Gastroesophageal sphincter (tissue), 4 donors: ENCODE measurements at regions not wholly inside any gene's neighbourhood (a gene's known extent, or its start where the extent isn't known, plus 50 kb on each side); places are given as distances from the start of the nearest gene placed in this dataset.

Experiments used
- ATAC-seq: fragments of 150-250 bp; one replicate; pipeline ENCODE4 v1.9.1; 2016; ENCODE audit warnings: mild to moderate bottlenecking, moderate library complexity
- H3K27ac ChIP-seq, 4 donors: fragments of 200-600 bp; sonication (generic) in 3 of 4; 1 replicate in 3 of 4; 2 replicates in 1 of 4; pipeline ENCODE4 v1.5.1; 2016 to 2019
- H3K27me3 ChIP-seq: fragments of 200-600 bp; sonication (generic); one replicate; pipeline ENCODE4 v1.5.1; 2019
- H3K36me3 ChIP-seq, 2 donors: fragments of 200-600 bp; sonication (generic); one replicate each; pipeline ENCODE4 v1.5.1; 2019; ENCODE audit warnings: control low read depth in 1 of 2
- H3K4me1 ChIP-seq, 3 donors: fragments of 200-600 bp; sonication (generic); 1 replicate in 2 of 3; 2 replicates in 1 of 3; pipeline ENCODE4 v1.5.1; 2016 to 2019; ENCODE audit warnings: control low read depth in 2 of 3
- H3K4me3 ChIP-seq, 2 donors: fragments of 200-600 bp; sonication (generic); one replicate each; pipeline ENCODE4 v1.5.1; 2019; ENCODE audit warnings: mild to moderate bottlenecking in 1 of 2, moderate library complexity in 1 of 2
- H3K9me3 ChIP-seq, 3 donors: fragments of 200-600 bp; sonication (generic); one replicate each; pipeline ENCODE4 v1.5.1; 2017 to 2019; ENCODE audit warnings: control low read depth in 2 of 3
- EP300 ChIP-seq: sonication (generic); formaldehyde crosslinking; IDR thresholded peaks from one replicate; pipeline ENCODE4 v1.6.1; 2017; ENCODE audit warnings: antibody characterized with exemption, mild to moderate bottlenecking
- POLR2A ChIP-seq, 2 donors: fragments of 450-650 bp; IDR thresholded peaks; one replicate each; pipeline ENCODE4 v1.6.1; 2017; ENCODE audit warnings: antibody characterized with exemption in 2 of 2, mild to moderate bottlenecking in 2 of 2, moderate library complexity in 1 of 2
- POLR2AphosphoS5 ChIP-seq: sonication (generic); formaldehyde crosslinking; IDR thresholded peaks from one replicate; pipeline ENCODE4 v1.6.1; 2017; ENCODE audit warnings: antibody characterized with exemption
- WGBS, 2 donors: methylation state at CpG; one replicate each; pipeline ENCODE4 v1.1.5; 2018; ENCODE audit warnings: low coverage in 1 of 2; 5-methylcytosine and 5-hydroxymethylcytosine counted together
- TF ChIP-seq, protein P1 (sequence below), 4 experiments: fragments of 200-600 bp in 2 of 4; fragments of 450-650 bp in 2 of 4; sonication (generic) in 1 of 4; IDR thresholded peaks; one replicate each; pipeline ENCODE4 v1.5.1; 2017 to 2019; ENCODE audit warnings: antibody characterized with exemption in 4 of 4, mild to moderate bottlenecking in 2 of 4, moderate library complexity in 2 of 4

DNA sequence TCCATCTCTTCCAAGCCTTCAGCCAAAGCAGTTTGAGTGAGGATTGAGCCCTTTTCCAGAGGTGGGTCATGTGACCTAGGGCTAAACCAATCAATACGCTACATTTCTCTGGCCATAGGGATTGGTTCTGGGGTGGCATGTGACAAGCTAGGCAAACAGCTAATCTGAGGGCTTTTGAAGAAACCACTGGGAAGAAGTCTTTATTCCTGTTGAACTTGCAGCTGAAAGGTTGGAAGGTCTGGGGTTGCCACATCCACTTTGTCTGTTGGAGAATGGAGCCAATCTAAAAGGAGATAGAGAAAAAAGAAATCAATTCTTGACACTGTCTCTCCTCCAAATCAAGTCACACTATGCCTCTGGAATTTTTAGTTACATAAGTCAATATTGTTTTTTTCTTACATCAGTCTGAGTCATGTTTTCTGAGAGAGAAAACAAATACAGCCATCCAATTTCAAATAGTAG is 637.8 kb upstream of the WWC1 start:
- Histone ChIP-seq H3K27ac (no peak overlapping the region), H3K4me1 (no peaks in the 10 kb centered on the region), H3K9me3 (no peaks in the 10 kb centered on the region), H3K27me3 (no peaks in the 10 kb centered on the region), H3K4me3 (no peak overlapping the region), H3K36me3 (no peaks in the 10 kb centered on the region)
- 100% methylated on average over 1 of the region's 1 CpG; no CpG with 5 or more reads in 1 of the 2 donors for WGBS, 2 donors
- TF ChIP-seq, protein P1, sequence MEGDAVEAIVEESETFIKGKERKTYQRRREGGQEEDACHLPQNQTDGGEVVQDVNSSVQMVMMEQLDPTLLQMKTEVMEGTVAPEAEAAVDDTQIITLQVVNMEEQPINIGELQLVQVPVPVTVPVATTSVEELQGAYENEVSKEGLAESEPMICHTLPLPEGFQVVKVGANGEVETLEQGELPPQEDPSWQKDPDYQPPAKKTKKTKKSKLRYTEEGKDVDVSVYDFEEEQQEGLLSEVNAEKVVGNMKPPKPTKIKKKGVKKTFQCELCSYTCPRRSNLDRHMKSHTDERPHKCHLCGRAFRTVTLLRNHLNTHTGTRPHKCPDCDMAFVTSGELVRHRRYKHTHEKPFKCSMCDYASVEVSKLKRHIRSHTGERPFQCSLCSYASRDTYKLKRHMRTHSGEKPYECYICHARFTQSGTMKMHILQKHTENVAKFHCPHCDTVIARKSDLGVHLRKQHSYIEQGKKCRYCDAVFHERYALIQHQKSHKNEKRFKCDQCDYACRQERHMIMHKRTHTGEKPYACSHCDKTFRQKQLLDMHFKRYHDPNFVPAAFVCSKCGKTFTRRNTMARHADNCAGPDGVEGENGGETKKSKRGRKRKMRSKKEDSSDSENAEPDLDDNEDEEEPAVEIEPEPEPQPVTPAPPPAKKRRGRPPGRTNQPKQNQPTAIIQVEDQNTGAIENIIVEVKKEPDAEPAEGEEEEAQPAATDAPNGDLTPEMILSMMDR (IDR thresholded peaks at IDR 0.05) = no peak
- TF ChIP-seq POLR2AphosphoS5 = no peak
- no peak for TF ChIP-seq EP300
- TF ChIP-seq POLR2A (IDR thresholded peaks at IDR 0.05) = no peak
- ATAC-seq = no peak

DNA sequence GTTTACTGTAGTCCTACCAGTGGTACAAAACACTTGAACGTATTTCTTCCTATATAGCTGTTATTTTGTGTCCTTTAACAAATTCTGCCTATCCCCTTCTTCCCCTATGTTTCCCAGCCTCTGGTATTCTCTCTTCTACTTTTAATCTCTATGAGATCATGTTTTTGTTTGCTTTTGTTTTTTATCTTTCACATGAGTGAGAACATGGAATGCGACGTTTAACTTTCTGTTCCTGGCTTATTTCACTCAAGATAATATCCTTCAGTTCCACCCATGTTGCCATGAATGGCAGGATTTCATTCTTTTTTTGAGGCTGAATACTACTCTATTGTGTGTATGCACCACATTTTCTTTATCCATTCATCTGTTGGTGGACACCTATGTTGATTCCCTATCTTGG is 634.4 kb upstream of the WWC1 start:
- no peaks in the 10 kb centered on the region for H3K27me3 ChIP-seq
- WGBS, 2 donors = 83 to 84% methylated on average over 2 to 3 of the region's 3 CpGs
- no peak overlapping the region for H3K27ac ChIP-seq
- no peak overlapping the region for H3K4me3 ChIP-seq
- H3K4me1 ChIP-seq = no peaks in the 10 kb centered on the region
- ATAC-seq = no peak
- TF ChIP-seq EP300 = no peak
- TF ChIP-seq, protein P1 (IDR thresholded peaks at IDR 0.05) = no peak
- no peak for TF ChIP-seq POLR2AphosphoS5
- H3K36me3 ChIP-seq = no peaks in the 10 kb centered on the region
- H3K9me3 ChIP-seq = no peaks in the 10 kb centered on the region

DNA sequence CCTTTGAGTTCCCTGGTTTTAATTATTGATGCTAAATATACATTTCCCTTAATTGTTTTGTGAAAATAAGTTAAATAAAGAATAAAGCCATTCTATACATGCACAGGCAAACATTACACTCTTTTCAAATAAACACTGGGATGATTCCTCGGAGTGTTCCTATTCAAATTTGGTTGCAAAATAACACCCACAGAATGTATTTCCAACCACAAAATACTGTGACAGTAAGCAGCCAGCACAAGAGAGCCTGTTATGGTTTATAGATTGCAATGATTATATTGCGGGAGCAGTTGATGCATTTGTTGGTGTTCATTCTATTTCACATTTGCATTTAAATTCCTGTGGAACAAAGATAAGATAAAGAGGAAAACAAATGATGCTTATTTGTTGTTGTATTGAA is 632.6 kb upstream of the WWC1 start:
- H3K4me1 ChIP-seq = no peaks in the 10 kb centered on the region
- H3K9me3 ChIP-seq = no peaks in the 10 kb centered on the region
- no peak overlapping the region for H3K27ac ChIP-seq
- no peak for TF ChIP-seq POLR2A (IDR thresholded peaks at IDR 0.05)
- TF ChIP-seq, protein P1 (IDR thresholded peaks at IDR 0.05) = no peak
- no peak for TF ChIP-seq POLR2AphosphoS5
- TF ChIP-seq EP300 = no peak
- no peaks in the 10 kb centered on the region for H3K36me3 ChIP-seq
- no peak for ATAC-seq
- 73 to 79% methylated on average over 2 of the region's 2 CpGs for WGBS, 2 donors
- H3K27me3 ChIP-seq = no peaks in the 10 kb centered on the region
- no peak overlapping the region for H3K4me3 ChIP-seq

DNA sequence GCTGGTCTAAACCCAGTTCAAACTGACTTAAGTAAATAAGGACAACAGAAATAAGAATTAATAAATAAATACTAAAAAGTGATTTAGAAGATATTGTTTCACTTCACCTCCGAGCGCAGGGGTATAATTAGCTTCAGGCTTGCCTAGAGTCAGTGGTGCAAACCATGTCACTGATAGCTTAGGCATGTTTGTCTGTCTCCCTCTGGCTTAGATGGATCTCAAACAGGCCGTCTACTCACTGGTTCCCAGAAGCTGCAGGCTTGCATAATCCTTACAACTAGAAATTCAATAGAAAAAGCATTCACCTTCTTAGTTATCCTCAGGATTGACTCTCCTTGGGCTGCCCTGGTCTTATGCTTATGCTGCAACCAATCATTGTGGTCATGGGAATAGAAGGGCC is 629.8 kb upstream of the WWC1 start:
- no peaks in the 10 kb centered on the region for H3K4me1 ChIP-seq
- H3K36me3 ChIP-seq = no peaks in the 10 kb centered on the region
- H3K27ac ChIP-seq = no peak overlapping the region
- no peaks in the 10 kb centered on the region for H3K9me3 ChIP-seq
- no peak overlapping the region for H3K4me3 ChIP-seq
- 74 to 90% methylated on average over 2 to 3 of the region's 3 CpGs for WGBS, 2 donors
- TF ChIP-seq POLR2A (IDR thresholded peaks at IDR 0.05) (no peak), EP300 (no peak), POLR2AphosphoS5 (no peak)
- TF ChIP-seq, protein P1 (IDR thresholded peaks at IDR 0.05) = no peak
- ATAC-seq = no peak
- no peaks in the 10 kb centered on the region for H3K27me3 ChIP-seq

DNA sequence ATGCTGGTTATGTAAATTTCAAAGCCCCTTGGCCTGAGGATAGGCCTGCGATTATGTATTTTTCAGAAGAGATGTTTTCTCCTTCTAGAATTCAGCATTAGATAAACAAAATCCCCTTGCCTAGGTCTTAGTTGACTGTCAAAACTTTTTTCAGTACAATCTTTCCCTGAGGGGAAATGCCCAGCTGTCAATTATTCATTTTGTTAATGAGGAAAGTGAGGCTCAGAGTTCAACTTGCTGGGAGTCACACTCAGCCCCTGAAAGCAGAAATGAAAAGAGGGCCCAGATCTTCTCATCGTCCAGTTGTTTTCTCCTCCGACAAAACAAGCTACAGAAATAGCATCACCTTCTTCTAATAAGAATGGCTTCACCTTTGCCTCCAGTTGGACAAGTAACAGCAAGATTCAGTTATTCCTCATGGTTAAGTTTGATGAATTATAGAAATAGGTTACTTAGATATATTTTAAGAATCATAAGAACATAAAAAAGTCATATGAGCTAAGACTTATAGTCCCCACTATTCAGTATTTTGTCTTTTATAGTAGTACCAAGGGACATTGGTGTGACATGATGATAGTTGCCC is 627.1 kb upstream of the WWC1 start:
- Histone ChIP-seq H3K4me1 (no peaks in the 10 kb centered on the region), H3K4me3 (no peak overlapping the region), H3K36me3 (no peaks in the 10 kb centered on the region), H3K27ac (no peak overlapping the region), H3K9me3 (no peaks in the 10 kb centered on the region), H3K27me3 (no peaks in the 10 kb centered on the region)
- WGBS, 2 donors = 89 to 96% methylated on average over 3 of the region's 3 CpGs
- no peak for TF ChIP-seq POLR2A (IDR thresholded peaks at IDR 0.05)
- TF ChIP-seq EP300 = no peak
- TF ChIP-seq, protein P1 (IDR thresholded peaks at IDR 0.05) = no peak
- TF ChIP-seq POLR2AphosphoS5 = no peak
- no peak for ATAC-seq
